HG03025 (cell line): ENCODE measurements at regions not wholly inside any gene's neighbourhood (a gene's known extent, or its start where the extent isn't known, plus 50 kb on each side); places are given as distances from the start of the nearest gene placed in this dataset.

ENCODE experiments used
- ATAC-seq: cut with Tn5 transposase; IDR thresholded peaks from one replicate; pipeline ENCODE4 v1.9.1; 2021; ENCODE audit warnings: mild to moderate bottlenecking, moderate library complexity; ENCODE audit not compliant: unreplicated experiment, low FRiP score

- no peak for ATAC-seq
Measured at GRCh38 chr15:36291501-36291900, 287.9 kb upstream of the CDIN1 start.

GRCh38 chr15:36294359-36294758 is 285.1 kb upstream of the CDIN1 start:
- ATAC-seq: no peak

GRCh38 chr15:36301947-36302346 is 277.5 kb upstream of the CDIN1 start:
- no peak for ATAC-seq

GRCh38 chr15:36313021-36313420 is 266.4 kb upstream of the CDIN1 start:
- ATAC-seq: no peak

GRCh38 chr15:36313736-36314280 is 265.6 kb upstream of the CDIN1 start:
- ATAC-seq: no peak

GRCh38 chr15:36315649-36316048 is 263.8 kb upstream of the CDIN1 start:
- no peak for ATAC-seq

GRCh38 chr15:36323615-36324014 is 255.8 kb upstream of the CDIN1 start:
- no peak for ATAC-seq

GRCh38 chr15:36325206-36325605 is 254.2 kb upstream of the CDIN1 start:
- no peak for ATAC-seq

GRCh38 chr15:36329592-36329991 is 249.8 kb upstream of the CDIN1 start:
- no peak for ATAC-seq

GRCh38 chr15:36330598-36330997 is 248.8 kb upstream of the CDIN1 start:
- ATAC-seq: no peak

- no peak for ATAC-seq
Measured at GRCh38 chr15:36331531-36332275, 247.7 kb upstream of the CDIN1 start.

- ATAC-seq: no peak
Measured at GRCh38 chr15:36332301-36332700, 247.1 kb upstream of the CDIN1 start.

GRCh38 chr15:36332896-36333295 is 246.5 kb upstream of the CDIN1 start:
- no peak for ATAC-seq

GRCh38 chr15:36334059-36334458 is 245.4 kb upstream of the CDIN1 start:
- ATAC-seq: no peak

- ATAC-seq: no peak
Measured at GRCh38 chr15:36335224-36335623, 244.2 kb upstream of the CDIN1 start.

- no peak for ATAC-seq
Measured at GRCh38 chr15:36335659-36336058, 243.8 kb upstream of the CDIN1 start.

- no peak for ATAC-seq
Measured at GRCh38 chr15:36344887-36345286, 234.5 kb upstream of the CDIN1 start.

- ATAC-seq: no peak
Measured at GRCh38 chr15:36347272-36347858, 232.1 kb upstream of the CDIN1 start.

GRCh38 chr15:36356466-36356865 is 223.0 kb upstream of the CDIN1 start:
- no peak for ATAC-seq

GRCh38 chr15:36356978-36357601 is 222.3 kb upstream of the CDIN1 start:
- no peak for ATAC-seq

GRCh38 chr15:36358094-36358493 is 221.3 kb upstream of the CDIN1 start:
- no peak for ATAC-seq

- no peak for ATAC-seq
Measured at GRCh38 chr15:36358523-36358922, 220.9 kb upstream of the CDIN1 start.
